BLaER1 treated with 17β-estradiol and CSF1 and Interleukin-3, amounts not matched to agents 10 nM and 100 nM (cell line): ENCODE measurements at regions not wholly inside any gene's neighbourhood (a gene's known extent, or its start where the extent isn't known, plus 50 kb on each side); places are given as distances from the start of the nearest gene placed in this dataset.
A peak's percentile ranks its signal among the peaks of the same experiment; 100 is the strongest.

ENCODE experiments used
- H3K27ac ChIP-seq, 11 experiments: shearing (Covaris generic); formaldehyde crosslinking; 2 replicates each; pipeline ENCODE4 v1.8.1; 2022
- H3K27me3 ChIP-seq, 11 experiments: shearing (Covaris generic); formaldehyde crosslinking; 2 replicates each; pipeline ENCODE4 v1.8.1; 2022
- H3K36me3 ChIP-seq, 11 experiments: shearing (Covaris generic); formaldehyde crosslinking; 2 replicates each; pipeline ENCODE4 v1.8.1; 2022
- H3K4me1 ChIP-seq, 10 experiments: shearing (Covaris generic); formaldehyde crosslinking; 2 replicates each; pipeline ENCODE4 v1.8.1; 2022
- H3K4me2 ChIP-seq, 11 experiments: shearing (Covaris generic); formaldehyde crosslinking; 2 replicates each; pipeline ENCODE4 v1.8.1; 2022
- H3K4me3 ChIP-seq, 10 experiments: shearing (Covaris generic); formaldehyde crosslinking; 2 replicates each; pipeline ENCODE4 v1.8.1; 2022
- H3K9ac ChIP-seq, 11 experiments: shearing (Covaris generic); formaldehyde crosslinking; 2 replicates each; pipeline ENCODE4 v1.8.1; 2022
- H3K9me3 ChIP-seq, 11 experiments: shearing (Covaris generic); formaldehyde crosslinking; replicated peaks in 1 of 11; 2 replicates each; pipeline ENCODE4 v1.8.1; 2022
- H4K20me1 ChIP-seq, 11 experiments: shearing (Covaris generic); formaldehyde crosslinking; 2 replicates each; pipeline ENCODE4 v1.8.1; 2022
- Cebpa-rat ChIP-seq, 11 experiments: shearing (Covaris generic); IDR thresholded peaks; 2 replicates each; pipeline ENCODE4 v1.8.1; 2022

DNA sequence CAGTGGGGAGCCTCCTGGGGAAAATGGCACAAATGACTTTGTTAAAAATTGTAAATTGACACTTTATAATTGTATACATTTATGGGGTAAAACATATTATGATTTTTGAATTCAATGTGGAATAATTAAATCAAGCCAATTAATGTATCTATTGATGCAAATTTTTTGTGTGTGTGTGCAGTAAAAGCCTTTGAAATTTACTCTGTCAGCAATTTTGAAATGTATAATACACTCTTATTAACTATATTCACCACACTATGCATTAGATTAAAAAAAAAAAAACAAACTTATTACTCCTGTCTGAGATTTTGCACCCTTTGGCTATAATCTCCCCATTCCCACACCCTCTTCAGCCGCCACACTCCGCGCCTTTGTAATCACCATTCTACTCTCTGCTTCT is 119.2 kb downstream of the S1PR1 start:
- Histone ChIP-seq H3K4me1 (peaks cover 0 to 19% (median 9%) of the 10 kb centered on the region in 10 experiments; a peak in 12 of 20 replicates), H3K9ac (no peak overlapping the region), H3K27me3 (no peaks in the 10 kb centered on the region), H4K20me1 (no peaks in the 10 kb centered on the region), H3K36me3 (peaks cover 0 to 4% (median 0%) of the 10 kb centered on the region in 11 experiments; a peak in 1 of 22 replicates), H3K4me3 (no peak overlapping the region), H3K9me3 (peaks cover 8 to 34% (median 28%) of the 10 kb centered on the region in 11 experiments), H3K4me2 (no peak overlapping the region), H3K27ac (no peak overlapping the region)
- TF ChIP-seq Cebpa-rat (IDR thresholded peaks at IDR 0.05) = no peak

DNA sequence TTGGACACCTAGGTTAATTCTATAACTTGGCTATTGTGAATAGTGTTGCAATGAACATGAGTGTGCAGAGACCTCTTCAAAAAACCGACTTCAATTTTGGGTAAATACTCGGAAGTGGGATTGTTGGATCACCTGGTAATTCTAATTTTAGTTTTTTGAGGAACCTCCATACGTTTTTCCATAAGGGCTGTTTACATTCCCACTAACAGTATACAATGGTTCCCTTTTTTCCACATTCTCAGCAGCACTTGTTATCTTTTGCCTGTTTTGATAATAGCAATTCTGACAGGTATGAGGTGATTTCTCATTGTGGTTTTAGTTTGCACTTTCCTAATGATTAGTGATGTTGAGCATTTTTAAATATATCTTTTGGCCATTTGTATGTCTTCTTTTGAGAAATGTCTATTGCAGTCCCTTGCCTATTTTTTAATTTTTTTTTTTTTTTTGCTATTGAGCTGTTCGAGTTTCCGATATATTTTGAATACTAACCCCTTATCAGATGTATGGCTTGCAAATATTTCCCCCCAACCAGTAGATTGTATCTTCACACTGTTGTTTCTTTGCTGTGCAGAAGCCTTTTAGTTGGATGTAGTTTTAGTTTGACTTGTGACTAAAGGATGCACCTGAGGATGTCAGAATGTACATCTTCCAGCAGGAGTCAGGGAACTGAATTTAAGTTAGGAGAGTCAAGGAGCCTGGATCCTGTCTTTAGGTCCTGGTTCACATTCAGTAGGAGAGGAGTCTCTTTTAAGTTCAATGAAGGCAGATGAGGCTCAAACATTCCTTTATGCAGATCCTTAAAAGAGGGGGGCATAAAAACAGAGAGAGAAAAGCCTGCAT is 120.0 kb downstream of the S1PR1 start:
- H3K9ac ChIP-seq = no peak overlapping the region
- TF ChIP-seq Cebpa-rat (IDR thresholded peaks at IDR 0.05) = no peak
- peak overlapping the region in 5 of 11 experiments; percentile 11 to 33 (median 25); a peak in 6 of 22 replicates for H3K4me2 ChIP-seq
- H3K27ac ChIP-seq = no peak overlapping the region
- H4K20me1 ChIP-seq = no peaks in the 10 kb centered on the region
- H3K4me1 ChIP-seq = peaks cover 0 to 19% (median 9%) of the 10 kb centered on the region in 10 experiments; a peak in 12 of 20 replicates
- peaks cover 13 to 42% (median 35%) of the 10 kb centered on the region in 11 experiments for H3K9me3 ChIP-seq
- no peak overlapping the region for H3K4me3 ChIP-seq
- no peaks in the 10 kb centered on the region for H3K27me3 ChIP-seq
- peaks cover 0 to 4% (median 0%) of the 10 kb centered on the region in 11 experiments; a peak in 1 of 22 replicates for H3K36me3 ChIP-seq

DNA sequence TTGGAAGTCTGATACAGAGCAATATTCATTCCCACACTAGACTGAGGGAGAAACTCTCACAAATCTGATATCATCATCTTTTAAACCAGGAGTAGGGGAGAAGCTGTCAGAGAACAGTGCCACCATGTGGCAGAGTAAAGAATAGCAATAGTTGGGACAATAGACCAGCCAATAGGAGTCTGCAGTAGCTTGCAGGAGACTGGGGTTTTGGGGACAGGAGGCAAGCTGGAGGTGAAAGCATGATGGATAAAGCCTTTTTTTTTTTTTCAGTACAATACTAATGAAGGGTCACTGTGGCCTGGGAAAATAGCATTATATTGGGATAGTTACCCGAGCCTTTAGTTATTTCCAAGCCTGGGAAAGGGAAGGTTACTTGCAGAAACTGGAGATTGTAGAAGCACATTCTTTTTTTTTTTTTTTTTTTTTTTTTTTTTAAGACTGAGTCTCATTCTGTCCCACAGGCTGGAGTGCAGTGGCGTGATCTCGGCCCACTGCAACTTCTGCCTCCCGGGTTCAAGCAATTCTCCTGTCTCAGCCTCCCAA is 120.7 kb downstream of the S1PR1 start:
- peak overlapping the region in 5 of 11 experiments; percentile 11 to 33 (median 25); a peak in 5 of 22 replicates for H3K4me2 ChIP-seq
- no peaks in the 10 kb centered on the region for H4K20me1 ChIP-seq
- no peak for TF ChIP-seq Cebpa-rat (IDR thresholded peaks at IDR 0.05)
- H3K9ac ChIP-seq = no peak overlapping the region
- H3K9me3 ChIP-seq = peaks cover 20 to 49% (median 42%) of the 10 kb centered on the region in 11 experiments
- peaks cover 0 to 19% (median 9%) of the 10 kb centered on the region in 10 experiments; a peak in 12 of 20 replicates for H3K4me1 ChIP-seq
- H3K36me3 ChIP-seq = peaks cover 0 to 4% (median 0%) of the 10 kb centered on the region in 11 experiments; a peak in 1 of 22 replicates
- no peaks in the 10 kb centered on the region for H3K27me3 ChIP-seq
- no peak overlapping the region for H3K27ac ChIP-seq
- H3K4me3 ChIP-seq = no peak overlapping the region

DNA sequence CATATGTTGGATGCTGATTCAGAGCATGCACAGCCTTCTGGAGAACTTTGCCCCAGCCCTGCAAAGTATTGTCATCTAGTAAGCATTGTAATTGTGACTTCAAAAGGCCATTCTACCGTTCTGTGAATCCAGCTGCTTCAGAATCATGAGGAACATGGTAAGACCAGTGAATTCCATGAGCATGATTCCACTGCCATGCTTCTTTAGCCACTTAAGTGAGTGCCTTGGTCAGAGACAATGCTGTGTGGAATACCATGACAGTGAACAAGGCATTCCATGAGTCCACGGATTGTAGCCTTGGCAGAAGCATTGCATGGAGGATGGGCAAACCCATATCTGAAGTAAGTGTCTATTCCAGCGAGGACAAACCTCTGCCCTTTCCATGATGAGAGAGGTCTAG is 123.7 kb downstream of the S1PR1 start:
- Histone ChIP-seq H3K27me3 (no peaks in the 10 kb centered on the region), H3K4me2 (no peak overlapping the region), H3K36me3 (peaks cover 0 to 5% (median 0%) of the 10 kb centered on the region in 11 experiments; a peak in 2 of 22 replicates), H3K4me1 (peaks cover 0 to 19% (median 9%) of the 10 kb centered on the region in 10 experiments; a peak in 12 of 20 replicates), H3K4me3 (no peak overlapping the region), H3K9ac (no peak overlapping the region), H4K20me1 (no peaks in the 10 kb centered on the region), H3K27ac (no peak overlapping the region), H3K9me3 (peaks cover 33 to 72% (median 63%) of the 10 kb centered on the region in 11 experiments)
- no peak for TF ChIP-seq Cebpa-rat (IDR thresholded peaks at IDR 0.05)

- Histone ChIP-seq H3K4me1 (peaks cover 0 to 6% (median 2%) of the 10 kb centered on the region in 10 experiments; a peak in 6 of 20 replicates), H4K20me1 (no peaks in the 10 kb centered on the region), H3K4me3 (no peak overlapping the region), H3K36me3 (peaks cover 0 to 5% (median 0%) of the 10 kb centered on the region in 11 experiments; a peak in 2 of 22 replicates), H3K27ac (no peak overlapping the region), H3K27me3 (no peaks in the 10 kb centered on the region), H3K9ac (no peak overlapping the region), H3K9me3 (peaks cover 33 to 69% (median 57%) of the 10 kb centered on the region in 11 experiments), H3K4me2 (no peak overlapping the region)
- no peak for TF ChIP-seq Cebpa-rat (IDR thresholded peaks at IDR 0.05)
Observed at GRCh38 chr1:101363891-101364318, 127.1 kb downstream of the S1PR1 start.

DNA sequence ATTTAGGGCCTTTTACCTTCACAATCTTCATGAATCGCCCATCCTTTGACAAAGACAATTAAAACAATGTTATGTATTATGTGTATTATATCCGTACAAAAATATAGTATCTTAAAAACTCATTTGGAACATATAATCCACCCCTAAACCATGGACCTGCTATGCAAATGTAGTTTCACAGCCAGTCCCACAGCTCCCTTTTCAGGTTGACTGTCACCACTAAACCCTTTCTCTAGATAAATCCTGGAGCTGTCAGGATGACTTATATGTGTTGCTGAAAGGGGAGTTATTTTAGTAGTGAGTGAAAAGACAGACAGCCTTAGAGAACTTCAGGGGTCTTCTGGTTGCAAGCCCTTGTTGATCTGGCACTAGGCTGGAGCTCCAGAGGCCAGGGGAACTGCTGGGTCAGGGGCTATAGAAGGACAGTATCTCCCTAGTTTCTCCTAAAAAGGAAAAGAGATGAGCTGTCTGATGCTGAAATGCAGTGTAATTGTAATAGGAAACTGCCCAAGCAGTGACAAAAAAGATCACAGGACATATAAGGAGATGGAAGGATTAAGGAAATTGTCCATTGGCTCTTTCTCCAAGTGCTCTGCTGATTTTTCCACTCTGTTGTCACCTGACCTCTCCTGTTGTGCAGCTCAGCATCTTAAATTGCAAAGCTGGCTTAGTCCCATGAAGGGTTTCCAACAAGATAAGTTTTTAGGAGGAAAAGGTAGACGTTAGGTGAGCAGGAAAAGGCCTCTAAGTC is 127.7 kb downstream of the S1PR1 start:
- Histone ChIP-seq H3K4me2 (no peak overlapping the region), H3K9me3 (peaks cover 32 to 63% (median 51%) of the 10 kb centered on the region in 11 experiments), H3K36me3 (peaks cover 0 to 5% (median 0%) of the 10 kb centered on the region in 11 experiments; a peak in 1 of 22 replicates), H4K20me1 (no peaks in the 10 kb centered on the region), H3K27me3 (no peaks in the 10 kb centered on the region), H3K4me3 (no peak overlapping the region), H3K4me1 (peaks cover 0 to 6% (median 2%) of the 10 kb centered on the region in 10 experiments; a peak in 6 of 20 replicates), H3K9ac (no peak overlapping the region), H3K27ac (no peak overlapping the region)
- TF ChIP-seq Cebpa-rat (IDR thresholded peaks at IDR 0.05) = no peak

GRCh38 chr1:101365186-101365585 is 128.4 kb downstream of the S1PR1 start:
- TF ChIP-seq Cebpa-rat (IDR thresholded peaks at IDR 0.05) = no peak
- H3K4me1 ChIP-seq = peaks cover 0 to 6% (median 2%) of the 10 kb centered on the region in 10 experiments; a peak in 6 of 20 replicates
- no peak overlapping the region for H3K4me3 ChIP-seq
- H3K36me3 ChIP-seq = peaks cover 0 to 5% (median 0%) of the 10 kb centered on the region in 11 experiments; a peak in 1 of 22 replicates
- no peak overlapping the region for H3K9ac ChIP-seq
- H3K4me2 ChIP-seq = no peak overlapping the region
- no peaks in the 10 kb centered on the region for H3K27me3 ChIP-seq
- H3K9me3 ChIP-seq = peaks cover 27 to 56% (median 44%) of the 10 kb centered on the region in 11 experiments
- no peak overlapping the region for H3K27ac ChIP-seq
- H4K20me1 ChIP-seq = no peaks in the 10 kb centered on the region

- Histone ChIP-seq H4K20me1 (no peaks in the 10 kb centered on the region), H3K4me2 (peak overlapping the region in 1 of 11 experiments; percentile 2; a peak in 1 of 22 replicates), H3K9ac (no peak overlapping the region), H3K4me3 (no peak overlapping the region), H3K27ac (no peak overlapping the region), H3K4me1 (peaks cover 0 to 8% (median 2%) of the 10 kb centered on the region in 10 experiments; a peak in 6 of 20 replicates), H3K27me3 (no peaks in the 10 kb centered on the region), H3K36me3 (peaks cover 0 to 5% (median 0%) of the 10 kb centered on the region in 11 experiments; a peak in 1 of 22 replicates), H3K9me3 (peaks cover 20 to 50% (median 37%) of the 10 kb centered on the region in 11 experiments)
- TF ChIP-seq Cebpa-rat (IDR thresholded peaks at IDR 0.05) = no peak
Observed at GRCh38 chr1:101365878-101366277, 129.1 kb downstream of the S1PR1 start.
